GM10266 (cell line): ENCODE measurements at regions not wholly inside any gene's neighbourhood (a gene's known extent, or its start where the extent isn't known, plus 50 kb on each side); places are given as distances from the start of the nearest gene placed in this dataset.

ENCODE experiments used
- DNase-seq: peaks from one replicate; pipeline ENCODE4 v3.0.0; 2012; ENCODE audit errors: extremely low spot score
- CTCF ChIP-seq: IDR thresholded peaks from 2 replicates; pipeline ENCODE4 v1.5.1; 2012; ENCODE audit warnings: mild to moderate bottlenecking, low read depth; ENCODE audit not compliant: control insufficient read depth, insufficient read depth; ENCODE audit errors: missing control alignments

DNA sequence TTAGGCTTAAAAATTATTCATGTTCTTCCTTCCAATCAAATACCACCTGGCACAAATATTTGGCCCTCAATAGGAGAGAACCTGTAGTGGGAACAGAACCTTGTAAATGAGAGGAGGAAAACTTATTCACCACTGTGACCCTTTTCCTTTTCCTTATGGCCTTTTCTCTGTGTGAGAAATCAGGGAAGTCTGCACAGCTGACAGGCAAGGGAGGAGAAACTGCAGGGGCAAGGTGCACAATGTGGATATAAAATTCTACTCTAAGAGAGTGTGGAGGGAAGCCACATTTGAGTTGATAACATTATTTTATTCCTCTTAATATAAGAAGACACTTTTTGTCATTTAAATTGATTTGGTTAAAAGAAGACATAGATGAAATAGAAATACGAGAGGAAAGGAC is 1247.0 kb upstream of the CHAC2 start:
- no peak for DNase-seq
- no peak for TF ChIP-seq CTCF

- DNase-seq = no peak
- no peak for TF ChIP-seq CTCF
Measured at GRCh38 chr2:52518678-52519077, 1248.9 kb upstream of the CHAC2 start.

GRCh38 chr2:52512760-52513159 is 1254.8 kb upstream of the CHAC2 start:
- no peak for TF ChIP-seq CTCF
- DNase-seq = no peak

- no peak for DNase-seq
- TF ChIP-seq CTCF = no peak
Measured at GRCh38 chr2:52510432-52510831, 1257.2 kb upstream of the CHAC2 start.

GRCh38 chr2:52502476-52502860 is 1265.1 kb upstream of the CHAC2 start:
- DNase-seq = no peak
- TF ChIP-seq CTCF = no peak

DNA sequence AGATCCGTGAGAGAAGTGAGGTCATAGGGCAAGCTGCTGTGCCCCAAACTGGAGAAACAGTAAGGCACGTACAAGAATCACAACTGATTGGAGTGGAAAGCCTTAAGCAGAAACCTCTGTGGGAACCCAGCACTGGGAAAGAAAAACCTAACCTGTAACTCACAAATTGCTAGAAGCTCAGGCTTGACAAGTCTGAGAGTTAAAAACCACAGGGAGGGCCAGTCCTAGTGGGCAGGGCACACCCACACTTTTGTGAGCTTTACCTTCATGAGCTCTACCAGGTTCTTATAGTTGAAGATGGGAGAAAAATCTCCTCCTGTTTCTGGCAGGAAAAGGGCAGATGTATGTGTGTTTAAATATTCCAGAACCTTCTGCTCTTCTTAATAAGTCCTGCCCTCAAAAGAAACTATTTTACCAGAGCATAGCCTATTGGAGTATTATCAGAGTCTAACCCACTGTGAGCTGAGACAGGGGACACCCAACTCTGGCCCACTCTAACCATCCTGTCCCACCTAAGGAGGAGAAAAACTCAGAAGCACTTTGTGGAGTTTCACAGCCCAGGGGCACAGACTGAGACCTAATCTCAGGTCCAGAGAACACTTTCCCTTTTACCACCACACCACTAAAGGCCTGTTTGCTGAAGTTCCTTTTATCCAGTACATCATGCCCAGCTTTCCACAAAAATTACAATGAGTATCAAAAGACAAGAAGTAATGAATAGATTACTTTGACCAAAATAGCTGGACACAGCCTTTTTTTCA is 1265.7 kb upstream of the CHAC2 start:
- no peak for TF ChIP-seq CTCF
- no peak for DNase-seq

- TF ChIP-seq CTCF = no peak
- DNase-seq = no peak
Measured at GRCh38 chr2:52500561-52500960, 1267.0 kb upstream of the CHAC2 start.
